HCT116 (cell line): ENCODE measurements at regions not wholly inside any gene's neighbourhood (a gene's known extent, or its start where the extent isn't known, plus 50 kb on each side); places are given as distances from the start of the nearest gene placed in this dataset.

ENCODE experiments used
- ATAC-seq: fragments of 200-7000 bp; cut with Tn5 transposase; 2 replicates; pipeline ENCODE4 v1.9.1; 2020; ENCODE audit warnings: mild to moderate bottlenecking, moderate library complexity
- BruUV-seq: library from RNA; stranded (reverse); fragments of 400-500 nt; replicated peaks from 2 replicates; lab custom pipeline; 2021; lab: Mats Ljungman, UMichigan
- CTCF ChIA-PET: fragments of 300-600 bp; sonication (Branson Sonifier 250); formaldehyde crosslinking; loops from one replicate; lab custom pipeline; 2021; ENCODE audit warnings: antibody characterized with exemption; lab: Charles Lee
- POLR2A ChIA-PET: fragments of 300-600, 350-600 bp; sonication (Branson Sonifier 250); formaldehyde crosslinking; loops from one replicate; lab custom pipeline; 2021; ENCODE audit warnings: antibody characterized with exemption; lab: Charles Lee
- RAD21 ChIA-PET, 2 experiments: fragments of 300-600 bp; sonication (Branson Sonifier 250); formaldehyde crosslinking; loops; one replicate each; lab custom pipeline; 2023; ENCODE audit warnings: low total read pairs in 2 of 2; ENCODE audit not compliant: uncharacterized antibody in 2 of 2, unreplicated experiment in 2 of 2, low non-redundant PET in 1 of 2; lab: Charles Lee
- DNase-seq: peaks from one replicate; pipeline ENCODE4 v3.0.0-alpha.2; 2010; ENCODE audit warnings: low read depth, low spot score
- H2AFZ ChIP-seq: fragments of 200-600 bp; shearing (Covaris generic), sonication (generic); 2 replicates; pipeline ENCODE4 v1.6.1; 2017; ENCODE audit warnings: low read depth, mixed run types, mixed read lengths, antibody characterized with exemption, low read length; ENCODE audit not compliant: poor library complexity, severe bottlenecking
- H3K27ac ChIP-seq: 2 replicates; pipeline ENCODE4 v1.5.1; 2012; ENCODE audit warnings: low read depth, low read length
- H3K27me3 ChIP-seq: fragments of 200-600 bp; sonication (generic); 2 replicates; pipeline ENCODE4 v1.6.1; 2016; ENCODE audit warnings: mixed run types, low read length, mixed read lengths; ENCODE audit not compliant: insufficient read depth
- H3K36me3 ChIP-seq, 2 experiments: fragments of 200-500 bp in 1 of 2; fragments of 200-600 bp in 1 of 2; sonication (Bioruptor generic) in 1 of 2; sonication (generic) in 1 of 2; 2 replicates each; pipeline versions ENCODE4 v1.5.1 to v1.6.1; 2014 to 2016; ENCODE audit warnings: low read length in 2 of 2, inconsistent platforms in 1 of 2, mixed read lengths in 1 of 2, mixed run types in 1 of 2; ENCODE audit not compliant: insufficient read depth in 2 of 2, control insufficient read depth in 1 of 2
- H3K4me1 ChIP-seq, 2 experiments: fragments of 200-600 bp in 1 of 2; sonication (generic) in 1 of 2; 2 replicates each; pipeline versions ENCODE4 v1.5.1 to v1.6.1; 2012 to 2017; ENCODE audit warnings: low read length in 2 of 2, inconsistent platforms in 1 of 2, mild to moderate bottlenecking in 1 of 2, mixed read lengths in 1 of 2, mixed run types in 1 of 2, moderate library complexity in 1 of 2; ENCODE audit not compliant: insufficient read depth in 2 of 2, control insufficient read depth in 1 of 2
- H3K4me2 ChIP-seq: fragments of 200-600 bp; sonication (generic); 2 replicates; pipeline ENCODE4 v1.6.1; 2017; ENCODE audit warnings: mixed run types, low read length, mixed read lengths
- H3K4me3 ChIP-seq, 2 experiments: fragments of 200-600 bp in 1 of 2; sonication (generic) in 1 of 2; replicated peaks in 1 of 2; 2 replicates each; pipeline ENCODE4 v1.5.1; 2011 to 2016; ENCODE audit warnings: low read length in 2 of 2, control low read depth in 1 of 2, low read depth in 1 of 2, mild to moderate bottlenecking in 1 of 2, mixed read lengths in 1 of 2, mixed run types in 1 of 2
- H3K79me2 ChIP-seq: fragments of 200-600 bp; sonication (generic); 2 replicates; pipeline ENCODE4 v1.6.1; 2017; ENCODE audit warnings: mild to moderate bottlenecking, mixed run types, low read length, moderate library complexity, mixed read lengths; ENCODE audit not compliant: insufficient read depth
- H3K9ac ChIP-seq: fragments of 200-600 bp; sonication (generic); 2 replicates; pipeline ENCODE4 v1.6.1; 2016; ENCODE audit warnings: low read length, mixed read lengths
- H3K9me2 ChIP-seq: fragments of 200-600 bp; sonication (generic), shearing (Covaris generic); 2 replicates; pipeline ENCODE4 v1.6.1; 2017; ENCODE audit warnings: mixed run types, mild to moderate bottlenecking, moderate library complexity; ENCODE audit not compliant: insufficient read depth
- H3K9me3 ChIP-seq, 2 experiments: fragments of 200-500 bp in 1 of 2; fragments of 200-600 bp in 1 of 2; sonication (Bioruptor generic) in 1 of 2; sonication (generic) in 1 of 2; 2 replicates each; pipeline ENCODE4 v1.6.1; 2014 to 2017; ENCODE audit warnings: low read length in 2 of 2, mixed read lengths in 2 of 2, inconsistent platforms in 1 of 2, low read depth in 1 of 2, mild to moderate bottlenecking in 1 of 2, mixed run types in 1 of 2, moderate library complexity in 1 of 2; ENCODE audit not compliant: control insufficient read depth in 1 of 2, insufficient read depth in 1 of 2
- H4K20me1 ChIP-seq: fragments of 200-600 bp; sonication (generic), shearing (Covaris generic); 2 replicates; pipeline ENCODE4 v1.6.1; 2017; ENCODE audit warnings: mixed run types, mild to moderate bottlenecking, moderate library complexity; ENCODE audit not compliant: insufficient read depth
- CBX3 ChIP-seq: IDR thresholded peaks from 2 replicates; pipeline ENCODE4 v1.6.1; 2012; ENCODE audit warnings: low read depth
- CTCF ChIP-seq, 3 experiments: fragments of 200-600 bp in 1 of 3; sonication (generic) in 1 of 3; IDR thresholded peaks in 2 of 3; conservative IDR thresholded peaks in 1 of 3; 2 replicates each; pipeline ENCODE4 v1.5.1; 2012 to 2017; ENCODE audit warnings: low read depth in 2 of 3, low read length in 2 of 3, antibody characterized with exemption in 1 of 3, borderline replicate concordance in 1 of 3, control low read depth in 1 of 3, mild to moderate bottlenecking in 1 of 3, mixed read lengths in 1 of 3, mixed run types in 1 of 3, moderate library complexity in 1 of 3; ENCODE audit not compliant: insufficient read depth in 1 of 3
- ELF1 ChIP-seq: IDR thresholded peaks from 2 replicates; pipeline ENCODE4 v1.6.1; 2012; ENCODE audit warnings: low read depth, borderline replicate concordance
- FOSL1 ChIP-seq: IDR thresholded peaks from 2 replicates; pipeline ENCODE4 v1.6.1; 2012; ENCODE audit warnings: low read depth
- JUND ChIP-seq: IDR thresholded peaks from 2 replicates; pipeline ENCODE4 v1.6.1; 2012
- MAX ChIP-seq: IDR thresholded peaks from 2 replicates; pipeline ENCODE4 v1.6.1; 2012
- POLR2AphosphoS5 ChIP-seq: IDR thresholded peaks from 2 replicates; pipeline ENCODE4 v1.6.1; 2011; ENCODE audit warnings: mild to moderate bottlenecking, low read depth, low read length, moderate library complexity
- SRF ChIP-seq: IDR thresholded peaks from 2 replicates; pipeline ENCODE4 v1.6.1; 2012; ENCODE audit warnings: low read depth
- YY1 ChIP-seq: IDR thresholded peaks from 2 replicates; pipeline ENCODE4 v1.6.1; 2011; ENCODE audit warnings: low read length, low read depth, moderate library complexity, mild to moderate bottlenecking; ENCODE audit not compliant: insufficient replicate concordance; ENCODE audit errors: extremely low read depth
- ZBTB33 ChIP-seq: IDR thresholded peaks from 2 replicates; pipeline ENCODE4 v1.6.1; 2011; ENCODE audit warnings: mild to moderate bottlenecking, low read length, moderate library complexity; ENCODE audit not compliant: insufficient replicate concordance; ENCODE audit errors: extremely low read depth
- ZFX ChIP-seq: fragments of 450-650 bp; IDR thresholded peaks from 2 replicates; pipeline ENCODE4 v1.6.1; 2017
- ZNF274 ChIP-seq: fragments of 200-500 bp; sonication (Bioruptor generic); IDR thresholded peaks from 2 replicates; pipeline ENCODE4 v1.6.1; 2014; ENCODE audit warnings: mild to moderate bottlenecking, low read depth, low read length, inconsistent platforms
- intact Hi-C: fragments of 100-400 bp; cut with micrococcal nuclease; formaldehyde crosslinking; loops from 2 replicates; pipeline ENCODE4 v1.10.0; 2022

- no TSS peak for BruUV-seq
- Histone ChIP-seq H3K27me3 (no peaks in the 10 kb centered on the region), H3K27ac (no peak overlapping the region), H2AFZ (no peak overlapping the region), H4K20me1 (no peaks in the 10 kb centered on the region), H3K9me2 (no peaks in the 10 kb centered on the region), H3K9me3 (no peaks in the 10 kb centered on the region; a peak in 1 of 4 replicates), H3K79me2 (no peaks in the 10 kb centered on the region), H3K4me2 (no peak overlapping the region), H3K4me3 (no peak overlapping the region), H3K36me3 (no peaks in the 10 kb centered on the region), H3K4me1 (no peaks in the 10 kb centered on the region), H3K9ac (no peak overlapping the region)
- TF ChIP-seq MAX: no peak
- no peak for TF ChIP-seq YY1
- no peak for TF ChIP-seq FOSL1
- no peak for TF ChIP-seq SRF
- TF ChIP-seq ZNF274: no peak
- no peak for TF ChIP-seq CTCF (IDR thresholded peaks at IDR 0.05 in 2 of 3, conservative IDR thresholded peaks at IDR 0.05 in 1 of 3; ENCODE audit: borderline replicate concordance in 1 of 3, insufficient read depth in 1 of 3, low read depth in 2 of 3, low read length in 2 of 3)
- no peak for TF ChIP-seq ZBTB33
- no peak for TF ChIP-seq CBX3
- TF ChIP-seq ELF1: no peak
- no peak for TF ChIP-seq ZFX
- TF ChIP-seq POLR2AphosphoS5: no peak
- no peak for TF ChIP-seq JUND
- RAD21 ChIA-PET: no interaction called here
- intact Hi-C loops: no loop called here
- CTCF ChIA-PET: no interaction called here
- POLR2A ChIA-PET: no interaction called here
- ATAC-seq (no peak), DNase-seq (no peak)
Measured at GRCh38 chr1:82168482-82168881, 367.7 kb downstream of the ADGRL2 start.
